ENCODE measurements at regions not wholly inside any gene's neighbourhood (a gene's known extent, or its start where the extent isn't known, plus 50 kb on each side); places are given as distances from the start of the nearest gene placed in this dataset.

GRCh38 chr2:188805219-188805618, 169.0 kb upstream of the COL3A1 start:
- H3K9ac ChIP-seq (ENCODE audit: low read depth in 1 of 3, low read length in 3 of 3): no peak overlapping the region
- H3K4me3 ChIP-seq (ENCODE audit: low read length in 3 of 3): no peak overlapping the region
- no peaks in the 10 kb centered on the region for H3K4me1 ChIP-seq (ENCODE audit: control insufficient read depth in 3 of 3, insufficient read depth in 3 of 3, low read length in 3 of 3)
- peaks cover 0 to 8% (median 2%) of the 10 kb centered on the region in 3 donors for H3K9me3 ChIP-seq (ENCODE audit: control insufficient read depth in 3 of 3, low read length in 3 of 3)
- no peaks in the 10 kb centered on the region for H3K27me3 ChIP-seq (ENCODE audit: control insufficient read depth in 3 of 3, insufficient read depth in 3 of 3, low read length in 3 of 3)
- H3K36me3 ChIP-seq (ENCODE audit: control insufficient read depth in 3 of 3, insufficient read depth in 3 of 3, low read length in 3 of 3): no peaks in the 10 kb centered on the region
- no peak overlapping the region for H3K27ac ChIP-seq (ENCODE audit: low read depth, low read length)

- Histone ChIP-seq H3K4me1 (ENCODE audit: control insufficient read depth in 3 of 3, insufficient read depth in 3 of 3, low read length in 3 of 3) (no peaks in the 10 kb centered on the region), H3K9me3 (ENCODE audit: control insufficient read depth in 3 of 3, low read length in 3 of 3) (no peaks in the 10 kb centered on the region), H3K9ac (ENCODE audit: low read depth in 1 of 3, low read length in 3 of 3) (no peak overlapping the region), H3K4me3 (ENCODE audit: low read length in 3 of 3) (no peak overlapping the region), H3K27me3 (ENCODE audit: control insufficient read depth in 3 of 3, insufficient read depth in 3 of 3, low read length in 3 of 3) (no peaks in the 10 kb centered on the region), H3K36me3 (ENCODE audit: control insufficient read depth in 3 of 3, insufficient read depth in 3 of 3, low read length in 3 of 3) (no peaks in the 10 kb centered on the region), H3K27ac (ENCODE audit: low read depth, low read length) (no peak overlapping the region)
These were observed 165.2 kb upstream of the COL3A1 start for GRCh38 chr2:188808947-188809355.

- H3K4me1 ChIP-seq (ENCODE audit: control insufficient read depth in 3 of 3, insufficient read depth in 3 of 3, low read length in 3 of 3): no peaks in the 10 kb centered on the region
- H3K4me3 ChIP-seq (ENCODE audit: low read length in 3 of 3): no peak overlapping the region
- no peaks in the 10 kb centered on the region for H3K9me3 ChIP-seq (ENCODE audit: control insufficient read depth in 3 of 3, low read length in 3 of 3)
- no peaks in the 10 kb centered on the region for H3K36me3 ChIP-seq (ENCODE audit: control insufficient read depth in 3 of 3, insufficient read depth in 3 of 3, low read length in 3 of 3)
- H3K27ac ChIP-seq (ENCODE audit: low read depth, low read length): no peak overlapping the region
- H3K27me3 ChIP-seq (ENCODE audit: control insufficient read depth in 3 of 3, insufficient read depth in 3 of 3, low read length in 3 of 3): no peaks in the 10 kb centered on the region
- no peak overlapping the region for H3K9ac ChIP-seq (ENCODE audit: low read depth in 1 of 3, low read length in 3 of 3)
These were observed 163.6 kb upstream of the COL3A1 start for GRCh38 chr2:188810586-188810985.

GRCh38 chr2:188811522-188811921, 162.7 kb upstream of the COL3A1 start:
- no peaks in the 10 kb centered on the region for H3K36me3 ChIP-seq (ENCODE audit: control insufficient read depth in 3 of 3, insufficient read depth in 3 of 3, low read length in 3 of 3)
- H3K4me3 ChIP-seq (ENCODE audit: low read length in 3 of 3): no peak overlapping the region
- H3K4me1 ChIP-seq (ENCODE audit: control insufficient read depth in 3 of 3, insufficient read depth in 3 of 3, low read length in 3 of 3): no peaks in the 10 kb centered on the region
- no peak overlapping the region for H3K9ac ChIP-seq (ENCODE audit: low read depth in 1 of 3, low read length in 3 of 3)
- no peak overlapping the region for H3K27ac ChIP-seq (ENCODE audit: low read depth, low read length)
- H3K27me3 ChIP-seq (ENCODE audit: control insufficient read depth in 3 of 3, insufficient read depth in 3 of 3, low read length in 3 of 3): no peaks in the 10 kb centered on the region
- no peaks in the 10 kb centered on the region for H3K9me3 ChIP-seq (ENCODE audit: control insufficient read depth in 3 of 3, low read length in 3 of 3)

GRCh38 chr2:188813315-188813714, 160.9 kb upstream of the COL3A1 start:
- H3K27me3 ChIP-seq (ENCODE audit: control insufficient read depth in 3 of 3, insufficient read depth in 3 of 3, low read length in 3 of 3): no peaks in the 10 kb centered on the region
- no peak overlapping the region for H3K9ac ChIP-seq (ENCODE audit: low read depth in 1 of 3, low read length in 3 of 3)
- no peak overlapping the region for H3K4me3 ChIP-seq (ENCODE audit: low read length in 3 of 3)
- no peaks in the 10 kb centered on the region for H3K9me3 ChIP-seq (ENCODE audit: control insufficient read depth in 3 of 3, low read length in 3 of 3)
- H3K4me1 ChIP-seq (ENCODE audit: control insufficient read depth in 3 of 3, insufficient read depth in 3 of 3, low read length in 3 of 3): no peaks in the 10 kb centered on the region
- no peak overlapping the region for H3K27ac ChIP-seq (ENCODE audit: low read depth, low read length)
- H3K36me3 ChIP-seq (ENCODE audit: control insufficient read depth in 3 of 3, insufficient read depth in 3 of 3, low read length in 3 of 3): no peaks in the 10 kb centered on the region

- no peaks in the 10 kb centered on the region for H3K27me3 ChIP-seq (ENCODE audit: control insufficient read depth in 3 of 3, insufficient read depth in 3 of 3, low read length in 3 of 3)
- no peak overlapping the region for H3K9ac ChIP-seq (ENCODE audit: low read depth in 1 of 3, low read length in 3 of 3)
- H3K4me3 ChIP-seq (ENCODE audit: low read length in 3 of 3): no peak overlapping the region
- H3K4me1 ChIP-seq (ENCODE audit: control insufficient read depth in 3 of 3, insufficient read depth in 3 of 3, low read length in 3 of 3): no peaks in the 10 kb centered on the region
- H3K9me3 ChIP-seq (ENCODE audit: control insufficient read depth in 3 of 3, low read length in 3 of 3): no peaks in the 10 kb centered on the region
- no peaks in the 10 kb centered on the region for H3K36me3 ChIP-seq (ENCODE audit: control insufficient read depth in 3 of 3, insufficient read depth in 3 of 3, low read length in 3 of 3)
- peak overlapping the region; percentile 21 for H3K27ac ChIP-seq (ENCODE audit: low read depth, low read length)
These were observed 160.3 kb upstream of the COL3A1 start for GRCh38 chr2:188813857-188814256.

- H3K4me1 ChIP-seq (ENCODE audit: control insufficient read depth in 3 of 3, insufficient read depth in 3 of 3, low read length in 3 of 3): no peaks in the 10 kb centered on the region
- no peaks in the 10 kb centered on the region for H3K27me3 ChIP-seq (ENCODE audit: control insufficient read depth in 3 of 3, insufficient read depth in 3 of 3, low read length in 3 of 3)
- no peak overlapping the region for H3K9ac ChIP-seq (ENCODE audit: low read depth in 1 of 3, low read length in 3 of 3)
- no peaks in the 10 kb centered on the region for H3K36me3 ChIP-seq (ENCODE audit: control insufficient read depth in 3 of 3, insufficient read depth in 3 of 3, low read length in 3 of 3)
- no peak overlapping the region for H3K4me3 ChIP-seq (ENCODE audit: low read length in 3 of 3)
- no peaks in the 10 kb centered on the region for H3K9me3 ChIP-seq (ENCODE audit: control insufficient read depth in 3 of 3, low read length in 3 of 3)
- no peak overlapping the region for H3K27ac ChIP-seq (ENCODE audit: low read depth, low read length)
These were observed 155.2 kb upstream of the COL3A1 start for GRCh38 chr2:188819011-188819410.

GRCh38 chr2:188819792-188820191, 154.4 kb upstream of the COL3A1 start:
- no peaks in the 10 kb centered on the region for H3K27me3 ChIP-seq (ENCODE audit: control insufficient read depth in 3 of 3, insufficient read depth in 3 of 3, low read length in 3 of 3)
- H3K4me1 ChIP-seq (ENCODE audit: control insufficient read depth in 3 of 3, insufficient read depth in 3 of 3, low read length in 3 of 3): no peaks in the 10 kb centered on the region
- H3K27ac ChIP-seq (ENCODE audit: low read depth, low read length): no peak overlapping the region
- no peaks in the 10 kb centered on the region for H3K9me3 ChIP-seq (ENCODE audit: control insufficient read depth in 3 of 3, low read length in 3 of 3)
- H3K4me3 ChIP-seq (ENCODE audit: low read length in 3 of 3): no peak overlapping the region
- no peaks in the 10 kb centered on the region for H3K36me3 ChIP-seq (ENCODE audit: control insufficient read depth in 3 of 3, insufficient read depth in 3 of 3, low read length in 3 of 3)
- H3K9ac ChIP-seq (ENCODE audit: low read depth in 1 of 3, low read length in 3 of 3): no peak overlapping the region

GRCh38 chr2:188820576-188820975, 153.6 kb upstream of the COL3A1 start:
- H3K36me3 ChIP-seq (ENCODE audit: control insufficient read depth in 3 of 3, insufficient read depth in 3 of 3, low read length in 3 of 3): no peaks in the 10 kb centered on the region
- H3K4me1 ChIP-seq (ENCODE audit: control insufficient read depth in 3 of 3, insufficient read depth in 3 of 3, low read length in 3 of 3): no peaks in the 10 kb centered on the region
- H3K27ac ChIP-seq (ENCODE audit: low read depth, low read length): no peak overlapping the region
- no peak overlapping the region for H3K9ac ChIP-seq (ENCODE audit: low read depth in 1 of 3, low read length in 3 of 3)
- H3K27me3 ChIP-seq (ENCODE audit: control insufficient read depth in 3 of 3, insufficient read depth in 3 of 3, low read length in 3 of 3): no peaks in the 10 kb centered on the region
- H3K9me3 ChIP-seq (ENCODE audit: control insufficient read depth in 3 of 3, low read length in 3 of 3): no peaks in the 10 kb centered on the region
- no peak overlapping the region for H3K4me3 ChIP-seq (ENCODE audit: low read length in 3 of 3)

GRCh38 chr2:188824125-188824524, 150.0 kb upstream of the COL3A1 start:
- Histone ChIP-seq H3K27me3 (ENCODE audit: control insufficient read depth in 3 of 3, insufficient read depth in 3 of 3, low read length in 3 of 3) (no peaks in the 10 kb centered on the region), H3K27ac (ENCODE audit: low read depth, low read length) (no peak overlapping the region), H3K9me3 (ENCODE audit: control insufficient read depth in 3 of 3, low read length in 3 of 3) (no peaks in the 10 kb centered on the region), H3K36me3 (ENCODE audit: control insufficient read depth in 3 of 3, insufficient read depth in 3 of 3, low read length in 3 of 3) (no peaks in the 10 kb centered on the region), H3K9ac (ENCODE audit: low read depth in 1 of 3, low read length in 3 of 3) (no peak overlapping the region), H3K4me1 (ENCODE audit: control insufficient read depth in 3 of 3, insufficient read depth in 3 of 3, low read length in 3 of 3) (no peaks in the 10 kb centered on the region), H3K4me3 (ENCODE audit: low read length in 3 of 3) (no peak overlapping the region)

- H3K27me3 ChIP-seq (ENCODE audit: control insufficient read depth in 3 of 3, insufficient read depth in 3 of 3, low read length in 3 of 3): no peaks in the 10 kb centered on the region
- H3K9ac ChIP-seq (ENCODE audit: low read depth in 1 of 3, low read length in 3 of 3): no peak overlapping the region
- H3K27ac ChIP-seq (ENCODE audit: low read depth, low read length): no peak overlapping the region
- no peaks in the 10 kb centered on the region for H3K4me1 ChIP-seq (ENCODE audit: control insufficient read depth in 3 of 3, insufficient read depth in 3 of 3, low read length in 3 of 3)
- peaks cover 0 to 4% (median 0%) of the 10 kb centered on the region in 3 donors for H3K9me3 ChIP-seq (ENCODE audit: control insufficient read depth in 3 of 3, low read length in 3 of 3)
- no peak overlapping the region for H3K4me3 ChIP-seq (ENCODE audit: low read length in 3 of 3)
- H3K36me3 ChIP-seq (ENCODE audit: control insufficient read depth in 3 of 3, insufficient read depth in 3 of 3, low read length in 3 of 3): no peaks in the 10 kb centered on the region
These were observed 140.8 kb upstream of the COL3A1 start for GRCh38 chr2:188833331-188833730.

Data from skeletal muscle tissue (tissue), 3 donors.